Fibroblast of skin of right quadriceps (primary cell): ENCODE measurements at regions not wholly inside any gene's neighbourhood (a gene's known extent, or its start where the extent isn't known, plus 50 kb on each side); places are given as distances from the start of the nearest gene placed in this dataset.
A peak's percentile ranks its signal among the peaks of the same experiment; 100 is the strongest.
"Not testable (repeated sequence)": the region's sequence is repeated elsewhere in the genome, so short reads cannot be mapped to it uniquely, and the experiment has no call there.

Experiments
- DNase-seq: peaks from one replicate; pipeline ENCODE4 v3.0.0-alpha.2; 2013

GRCh38 chr5:74457876-74458275 lies 182.7 kb downstream of the ENC1 start:
- DNase-seq, result no peak

GRCh38 chr5:74454263-74455030 lies 186.1 kb downstream of the ENC1 start:
- no peak for DNase-seq

- no peak for DNase-seq
Observed at GRCh38 chr5:74452856-74453255, 187.7 kb downstream of the ENC1 start.

- DNase-seq, result no peak
Observed at GRCh38 chr5:74450095-74450494, 190.4 kb downstream of the ENC1 start.

GRCh38 chr5:74446725-74447241 lies 193.7 kb downstream of the ENC1 start:
- DNase-seq, result no peak

- no peak for DNase-seq
Observed at GRCh38 chr5:74442466-74442865, 198.1 kb downstream of the ENC1 start.

- no peak for DNase-seq
Observed at GRCh38 chr5:74441616-74442015, 198.9 kb downstream of the ENC1 start.

GRCh38 chr5:74440341-74440740 lies 200.2 kb downstream of the ENC1 start:
- no peak for DNase-seq

GRCh38 chr5:74437870-74438269 lies 202.7 kb downstream of the ENC1 start:
- not testable (repeated sequence) for DNase-seq

- DNase-seq, result no peak
Observed at GRCh38 chr5:74433896-74434829, 206.4 kb downstream of the ENC1 start.

GRCh38 chr5:74433255-74433895 lies 207.2 kb downstream of the ENC1 start:
- peak; percentile 18 for DNase-seq

GRCh38 chr5:74432721-74433120 lies 207.8 kb downstream of the ENC1 start:
- DNase-seq, result no peak

GRCh38 chr5:74432216-74432615 lies 208.3 kb downstream of the ENC1 start:
- no peak for DNase-seq

GRCh38 chr5:74431290-74431669 lies 209.2 kb downstream of the ENC1 start:
- no peak for DNase-seq

- no peak for DNase-seq
Observed at GRCh38 chr5:74430631-74431289, 209.8 kb downstream of the ENC1 start.

- DNase-seq, result no peak
Observed at GRCh38 chr5:74429495-74429894, 211.0 kb downstream of the ENC1 start.

- DNase-seq, result no peak
Observed at GRCh38 chr5:74428876-74429275, 211.7 kb downstream of the ENC1 start.

GRCh38 chr5:74428275-74428674 lies 212.3 kb downstream of the ENC1 start:
- no peak for DNase-seq

GRCh38 chr5:74426506-74426905 lies 214.0 kb downstream of the ENC1 start:
- no peak for DNase-seq

GRCh38 chr5:74424162-74424868 lies 216.2 kb downstream of the ENC1 start:
- no peak for DNase-seq

- DNase-seq, result no peak
Observed at GRCh38 chr5:74423383-74423782, 217.1 kb downstream of the ENC1 start.

- DNase-seq, result no peak
Observed at GRCh38 chr5:74422671-74423070, 217.9 kb downstream of the ENC1 start.
